22Rv1 (cell line): ENCODE measurements at regions not wholly inside any gene's neighbourhood (a gene's known extent, or its start where the extent isn't known, plus 50 kb on each side); places are given as distances from the start of the nearest gene placed in this dataset.

Experiments
- CTCF ChIP-seq: fragments of 450-650 bp; IDR thresholded peaks from 2 replicates; pipeline ENCODE4 v1.5.1; 2017; ENCODE audit warnings: mild to moderate bottlenecking
- ZFX ChIP-seq: fragments of 450-650 bp; IDR thresholded peaks from 2 replicates; pipeline ENCODE4 v1.6.1; 2017; ENCODE audit warnings: antibody characterized with exemption, borderline replicate concordance

- TF ChIP-seq CTCF, result no peak
- no peak for TF ChIP-seq ZFX
Observed at GRCh38 chr7:145265180-145265579, 429.3 kb upstream of the TPK1 start.
